ENCODE measurements at regions not wholly inside any gene's neighbourhood (a gene's known extent, or its start where the extent isn't known, plus 50 kb on each side); places are given as distances from the start of the nearest gene placed in this dataset.

GRCh38 chr2:239725551-239725890, 299.6 kb downstream of the NDUFA10 start:
- TF ChIP-seq, protein P1, sequence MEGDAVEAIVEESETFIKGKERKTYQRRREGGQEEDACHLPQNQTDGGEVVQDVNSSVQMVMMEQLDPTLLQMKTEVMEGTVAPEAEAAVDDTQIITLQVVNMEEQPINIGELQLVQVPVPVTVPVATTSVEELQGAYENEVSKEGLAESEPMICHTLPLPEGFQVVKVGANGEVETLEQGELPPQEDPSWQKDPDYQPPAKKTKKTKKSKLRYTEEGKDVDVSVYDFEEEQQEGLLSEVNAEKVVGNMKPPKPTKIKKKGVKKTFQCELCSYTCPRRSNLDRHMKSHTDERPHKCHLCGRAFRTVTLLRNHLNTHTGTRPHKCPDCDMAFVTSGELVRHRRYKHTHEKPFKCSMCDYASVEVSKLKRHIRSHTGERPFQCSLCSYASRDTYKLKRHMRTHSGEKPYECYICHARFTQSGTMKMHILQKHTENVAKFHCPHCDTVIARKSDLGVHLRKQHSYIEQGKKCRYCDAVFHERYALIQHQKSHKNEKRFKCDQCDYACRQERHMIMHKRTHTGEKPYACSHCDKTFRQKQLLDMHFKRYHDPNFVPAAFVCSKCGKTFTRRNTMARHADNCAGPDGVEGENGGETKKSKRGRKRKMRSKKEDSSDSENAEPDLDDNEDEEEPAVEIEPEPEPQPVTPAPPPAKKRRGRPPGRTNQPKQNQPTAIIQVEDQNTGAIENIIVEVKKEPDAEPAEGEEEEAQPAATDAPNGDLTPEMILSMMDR (IDR thresholded peaks at IDR 0.05; ENCODE audit: extremely low read depth in 1 of 2, insufficient read depth in 1 of 2, low read depth in 1 of 2, low read length in 2 of 2) = no peak
- TF ChIP-seq POLR2A (IDR thresholded peaks at IDR 0.05; ENCODE audit: low read depth, low read length) (no peak), POLR2AphosphoS5 (IDR thresholded peaks at IDR 0.05; ENCODE audit: insufficient read depth, low read depth, low read length) (no peak), EZH2 (IDR thresholded peaks at IDR 0.05; ENCODE audit: borderline replicate concordance, low read depth, low read length, severe bottlenecking) (no peak)
- TF ChIP-seq, protein P2, sequence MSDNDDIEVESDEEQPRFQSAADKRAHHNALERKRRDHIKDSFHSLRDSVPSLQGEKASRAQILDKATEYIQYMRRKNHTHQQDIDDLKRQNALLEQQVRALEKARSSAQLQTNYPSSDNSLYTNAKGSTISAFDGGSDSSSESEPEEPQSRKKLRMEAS (IDR thresholded peaks at IDR 0.05; ENCODE audit: insufficient read depth, insufficient read length) = no peak
